ENCODE measurements at regions not wholly inside any gene's neighbourhood (a gene's known extent, or its start where the extent isn't known, plus 50 kb on each side); places are given as distances from the start of the nearest gene placed in this dataset. TPM values are rescaled to one million over a fixed set of nuclear protein-coding genes. Genes with fewer than 3 reads are reported as not detected.

- no peak overlapping the region for H3K4me3 ChIP-seq (ENCODE audit: low read length)
- no peaks in the 10 kb centered on the region for H3K79me2 ChIP-seq (ENCODE audit: low read length)
- no peak overlapping the region for H3K4me2 ChIP-seq (ENCODE audit: low read depth, low read length, poor library complexity, severe bottlenecking)
- no peaks in the 10 kb centered on the region for H3K9me3 ChIP-seq (ENCODE audit: low read length)
- H3K36me3 ChIP-seq (ENCODE audit: insufficient read depth, low read length), result no peaks in the 10 kb centered on the region
- H2AFZ ChIP-seq (ENCODE audit: low read length), result no peak overlapping the region
- DNase-seq, result no peak
- no peaks in the 10 kb centered on the region for H4K20me1 ChIP-seq (ENCODE audit: insufficient read depth, low read depth, low read length)
- H3K27me3 ChIP-seq (ENCODE audit: low read length), result no peaks in the 10 kb centered on the region
- 0 out of 2 replicates have a peak, but pooled peaks cover 4% of the 10 kb centered on the region for H3K4me1 ChIP-seq (ENCODE audit: low read length)
- no peaks in the 10 kb centered on the region for H3K9me2 ChIP-seq (replicated peaks; ENCODE audit: insufficient read depth, low read length)
- H3K27ac ChIP-seq (ENCODE audit: low read length), result no peak overlapping the region
- H3K9ac ChIP-seq (ENCODE audit: low read length), result no peak overlapping the region
Observed at GRCh38 chr9:93392974-93393373, 58.5 kb upstream of the FAM120A start.

Small RNAs in the stretch of these regions (small RNA-seq; reads per million reads assigned to genes)
- not detected for gene RNU6-829P
